ENCODE measurements at regions not wholly inside any gene's neighbourhood (a gene's known extent, or its start where the extent isn't known, plus 50 kb on each side); places are given as distances from the start of the nearest gene placed in this dataset.

GRCh38 chr11:42249956-42250355, 790.5 kb upstream of the LRRC4C start:
- WGBS (ENCODE audit: low lambda C conversion rate): 1% methylated on average over 2 of the region's 2 CpGs
- Histone ChIP-seq H3K36me3 (replicated peaks in 1 of 2; ENCODE audit: control insufficient read depth in 1 of 2, insufficient read depth in 2 of 2, low read length in 2 of 2) (no peaks in the 10 kb centered on the region), H3K9me3 (ENCODE audit: low read length) (peaks cover 63% of the 10 kb centered on the region), H3K4me2 (ENCODE audit: low read depth, low read length) (no peak overlapping the region), H2AFZ (ENCODE audit: low read length) (no peak overlapping the region), H3K4me3 (replicated peaks in 1 of 3; ENCODE audit: insufficient read depth in 1 of 3, low read depth in 2 of 3, low read length in 3 of 3) (no peak overlapping the region), H3K27me3 (ENCODE audit: control insufficient read depth in 1 of 2, insufficient read depth in 2 of 2, low read length in 2 of 2) (no peaks in the 10 kb centered on the region; a peak in 1 of 5 replicates), H3K27ac (ENCODE audit: extremely low read length, insufficient read depth, low read length) (no peak overlapping the region), H3K79me2 (ENCODE audit: insufficient read depth, low read length) (no peaks in the 10 kb centered on the region), H3K9ac (ENCODE audit: insufficient read depth, low read depth, low read length) (no peak overlapping the region), H3K4me1 (ENCODE audit: insufficient read depth, low read length) (no peaks in the 10 kb centered on the region), H4K20me1 (ENCODE audit: insufficient read depth, low read length) (no peaks in the 10 kb centered on the region)
- ChIA-PET CTCF (ENCODE audit: low intra/inter-chr PET ratio, low total read pairs) (no interaction called here), POLR2A (no interaction called here)
- no peak for DNase-seq (ENCODE audit: low spot score)
- in situ Hi-C loops (cut with HindIII; ENCODE audit: extremely low pct_ligation_motif_present, low pct_unique_long_range_greater_than_20kb) (no loop called here), intact Hi-C loops (cut with micrococcal nuclease; ENCODE audit: unreplicated experiment) (no loop called here)
- no peak for ATAC-seq
- BruUV-seq (replicated peaks): no TSS peak
- no peak for TF ChIP-seq GLMP (CRISPR knock-in tag; IDR thresholded peaks at IDR 0.05; ENCODE audit: borderline replicate concordance)
- FAIRE-seq: no peak

DNA sequence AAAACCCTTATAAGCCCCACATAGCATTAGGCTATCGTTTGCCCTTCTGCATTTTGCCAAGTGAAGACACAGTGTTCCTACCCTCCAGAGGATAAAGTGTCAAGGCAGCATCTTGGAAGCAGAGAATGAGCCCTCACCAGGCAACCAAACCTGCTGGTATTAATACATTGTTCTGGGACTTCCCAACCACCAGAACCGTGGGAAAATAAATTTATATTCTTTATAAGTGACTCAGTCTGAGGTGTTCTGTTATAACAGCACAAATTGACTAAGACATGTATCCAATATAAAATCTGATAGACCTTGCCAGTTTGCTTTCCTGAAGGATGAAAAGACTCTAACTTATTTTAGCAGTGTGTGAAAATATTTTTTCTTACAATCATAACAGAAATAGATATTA, 792.5 kb upstream of the LRRC4C start:
- Histone ChIP-seq H3K9ac (ENCODE audit: insufficient read depth, low read depth, low read length) (no peak overlapping the region), H3K4me2 (ENCODE audit: low read depth, low read length) (no peak overlapping the region), H3K36me3 (replicated peaks in 1 of 2; ENCODE audit: control insufficient read depth in 1 of 2, insufficient read depth in 2 of 2, low read length in 2 of 2) (no peaks in the 10 kb centered on the region), H3K4me3 (replicated peaks in 1 of 3; ENCODE audit: insufficient read depth in 1 of 3, low read depth in 2 of 3, low read length in 3 of 3) (no peak overlapping the region), H3K27ac (ENCODE audit: extremely low read length, insufficient read depth, low read length) (no peak overlapping the region), H3K27me3 (ENCODE audit: control insufficient read depth in 1 of 2, insufficient read depth in 2 of 2, low read length in 2 of 2) (no peaks in the 10 kb centered on the region; a peak in 1 of 5 replicates), H2AFZ (ENCODE audit: low read length) (no peak overlapping the region), H3K4me1 (ENCODE audit: insufficient read depth, low read length) (no peaks in the 10 kb centered on the region), H3K9me3 (ENCODE audit: low read length) (peaks cover 71% of the 10 kb centered on the region), H4K20me1 (ENCODE audit: insufficient read depth, low read length) (no peaks in the 10 kb centered on the region), H3K79me2 (ENCODE audit: insufficient read depth, low read length) (no peaks in the 10 kb centered on the region)
- BruUV-seq (replicated peaks): no TSS peak
- 0% methylated on average over 2 of the region's 2 CpGs for WGBS (ENCODE audit: low lambda C conversion rate)
- intact Hi-C loops (cut with micrococcal nuclease; ENCODE audit: unreplicated experiment) (no loop called here), in situ Hi-C loops (cut with HindIII; ENCODE audit: extremely low pct_ligation_motif_present, low pct_unique_long_range_greater_than_20kb) (no loop called here)
- DNase-seq (ENCODE audit: low spot score) (no peak), ATAC-seq (no peak), FAIRE-seq (no peak)
- TF ChIP-seq IKZF1 (IDR thresholded peaks at IDR 0.05): no peak
- TF ChIP-seq FUBP1 (CRISPR knock-in tag; IDR thresholded peaks at IDR 0.05; ENCODE audit: borderline replicate concordance): no peak
- no peak for TF ChIP-seq FOXK1 (CRISPR knock-in tag; IDR thresholded peaks at IDR 0.05; ENCODE audit: borderline replicate concordance, low read depth)
- no peak for TF ChIP-seq TIGD3 (CRISPR knock-in tag; IDR thresholded peaks at IDR 0.05; ENCODE audit: borderline replicate concordance)
- TF ChIP-seq, protein P1, sequence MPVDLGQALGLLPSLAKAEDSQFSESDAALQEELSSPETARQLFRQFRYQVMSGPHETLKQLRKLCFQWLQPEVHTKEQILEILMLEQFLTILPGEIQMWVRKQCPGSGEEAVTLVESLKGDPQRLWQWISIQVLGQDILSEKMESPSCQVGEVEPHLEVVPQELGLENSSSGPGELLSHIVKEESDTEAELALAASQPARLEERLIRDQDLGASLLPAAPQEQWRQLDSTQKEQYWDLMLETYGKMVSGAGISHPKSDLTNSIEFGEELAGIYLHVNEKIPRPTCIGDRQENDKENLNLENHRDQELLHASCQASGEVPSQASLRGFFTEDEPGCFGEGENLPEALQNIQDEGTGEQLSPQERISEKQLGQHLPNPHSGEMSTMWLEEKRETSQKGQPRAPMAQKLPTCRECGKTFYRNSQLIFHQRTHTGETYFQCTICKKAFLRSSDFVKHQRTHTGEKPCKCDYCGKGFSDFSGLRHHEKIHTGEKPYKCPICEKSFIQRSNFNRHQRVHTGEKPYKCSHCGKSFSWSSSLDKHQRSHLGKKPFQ (CRISPR knock-in tag; IDR thresholded peaks at IDR 0.05; ENCODE audit: insufficient replicate concordance): no peak
- TF ChIP-seq ZNF441 (CRISPR knock-in tag; IDR thresholded peaks at IDR 0.05; ENCODE audit: borderline replicate concordance): no peak
- TF ChIP-seq POLR2G (IDR thresholded peaks at IDR 0.05; ENCODE audit: low read depth, low read length): no peak
- ChIA-PET CTCF (ENCODE audit: low intra/inter-chr PET ratio, low total read pairs) (no interaction called here), POLR2A (no interaction called here)
